ENCODE measurements at regions not wholly inside any gene's neighbourhood (a gene's known extent, or its start where the extent isn't known, plus 50 kb on each side); places are given as distances from the start of the nearest gene placed in this dataset.

- Histone ChIP-seq H3K36me3 (no peaks in the 10 kb centered on the region), H3K27ac (no peak overlapping the region), H3K9me3 (no peaks in the 10 kb centered on the region), H3K4me3 (replicated peaks in 1 of 3) (no peak overlapping the region), H3K27me3 (no peaks in the 10 kb centered on the region), H3K4me1 (no peaks in the 10 kb centered on the region)
- 63 to 85% methylated on average over 6 of the region's 6 CpGs for WGBS, 2 donors
- intact Hi-C loops (cut with DNase I) = loop anchor here (10.0 kb wide), 1 partner anchor 213 kb away; no protein-coding TSS in a partner anchor
- TF ChIP-seq POLR2A (IDR thresholded peaks at IDR 0.05) (no peak), CTCF (IDR thresholded peaks at IDR 0.05) (no peak)
- no peak for DNase-seq
Observed at GRCh38 chr18:56351911-56352500, 286.4 kb downstream of the TXNL1 start.

GRCh38 chr18:56337507-56337906 is 300.9 kb downstream of the TXNL1 start:
- Histone ChIP-seq H3K9me3 (no peaks in the 10 kb centered on the region), H3K27ac (no peak overlapping the region), H3K4me1 (no peaks in the 10 kb centered on the region), H3K27me3 (no peaks in the 10 kb centered on the region), H3K4me3 (replicated peaks in 1 of 3) (no peak overlapping the region), H3K36me3 (no peaks in the 10 kb centered on the region)
- DNase-seq = no peak
- intact Hi-C loops (cut with DNase I) = no loop called here
- no peak for TF ChIP-seq POLR2A (IDR thresholded peaks at IDR 0.05)
- no peak for TF ChIP-seq CTCF (IDR thresholded peaks at IDR 0.05)
- WGBS, 2 donors = 78 to 81% methylated on average over 4 of the region's 4 CpGs

- 88 to 92% methylated on average over 2 of the region's 2 CpGs for WGBS, 2 donors
- H3K27ac ChIP-seq = no peak overlapping the region
- intact Hi-C loops (cut with DNase I) = no loop called here
- DNase-seq = no peak
- no peaks in the 10 kb centered on the region for H3K36me3 ChIP-seq
- TF ChIP-seq POLR2A (IDR thresholded peaks at IDR 0.05) = no peak
- no peak for TF ChIP-seq CTCF (IDR thresholded peaks at IDR 0.05)
- no peak overlapping the region for H3K4me3 ChIP-seq (replicated peaks in 1 of 3)
- H3K9me3 ChIP-seq = no peaks in the 10 kb centered on the region
- no peaks in the 10 kb centered on the region for H3K27me3 ChIP-seq
- H3K4me1 ChIP-seq = no peaks in the 10 kb centered on the region
Observed at GRCh38 chr18:56333839-56334238, 304.6 kb downstream of the TXNL1 start.

GRCh38 chr18:56333146-56333545 is 305.2 kb downstream of the TXNL1 start:
- H3K4me3 ChIP-seq (replicated peaks in 1 of 3) = no peak overlapping the region
- no peaks in the 10 kb centered on the region for H3K27me3 ChIP-seq
- H3K9me3 ChIP-seq = no peaks in the 10 kb centered on the region
- no peak overlapping the region for H3K27ac ChIP-seq
- no peaks in the 10 kb centered on the region for H3K36me3 ChIP-seq
- 95 to 96% methylated on average over 4 of the region's 4 CpGs for WGBS, 2 donors
- TF ChIP-seq CTCF (IDR thresholded peaks at IDR 0.05) (no peak), POLR2A (IDR thresholded peaks at IDR 0.05) (no peak)
- no peaks in the 10 kb centered on the region for H3K4me1 ChIP-seq
- intact Hi-C loops (cut with DNase I) = no loop called here
- no peak for DNase-seq

GRCh38 chr18:56332371-56332770 is 306.0 kb downstream of the TXNL1 start:
- Histone ChIP-seq H3K9me3 (no peaks in the 10 kb centered on the region), H3K27ac (no peak overlapping the region), H3K4me1 (no peaks in the 10 kb centered on the region), H3K4me3 (replicated peaks in 1 of 3) (no peak overlapping the region), H3K27me3 (no peaks in the 10 kb centered on the region), H3K36me3 (no peaks in the 10 kb centered on the region)
- WGBS, 2 donors = 90 to 91% methylated on average over 4 of the region's 4 CpGs
- TF ChIP-seq POLR2A (IDR thresholded peaks at IDR 0.05) = no peak
- no peak for TF ChIP-seq CTCF (IDR thresholded peaks at IDR 0.05)
- intact Hi-C loops (cut with DNase I) = no loop called here
- no peak for DNase-seq
